ENCODE measurements at regions not wholly inside any gene's neighbourhood (a gene's known extent, or its start where the extent isn't known, plus 50 kb on each side); places are given as distances from the start of the nearest gene placed in this dataset.
"Not testable (repeated sequence)": the region's sequence is repeated elsewhere in the genome, so short reads cannot be mapped to it uniquely, and the experiment has no call there.

DNA sequence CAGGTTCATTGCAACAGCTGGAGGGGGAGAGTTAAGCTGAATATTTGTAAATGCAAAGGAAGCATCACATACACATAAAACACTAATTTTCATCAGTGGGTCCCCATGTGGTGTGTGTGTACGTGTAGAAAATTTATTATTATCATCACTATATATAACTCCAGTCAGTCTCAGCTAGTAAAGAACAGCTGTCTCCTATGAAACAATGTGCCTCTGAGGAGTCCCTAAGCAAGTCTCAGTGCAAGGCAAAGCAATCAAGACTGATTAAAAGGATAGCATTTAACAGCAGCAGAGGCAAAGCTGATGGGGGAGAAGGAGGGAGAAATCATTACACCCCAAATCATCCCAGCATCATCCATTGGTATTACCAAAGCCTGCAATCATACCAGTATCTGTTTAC, 104.2 kb upstream of the MARCHF11 start:
- DNase-seq (ENCODE audit: low read depth): no peak
- TF ChIP-seq, protein P1, sequence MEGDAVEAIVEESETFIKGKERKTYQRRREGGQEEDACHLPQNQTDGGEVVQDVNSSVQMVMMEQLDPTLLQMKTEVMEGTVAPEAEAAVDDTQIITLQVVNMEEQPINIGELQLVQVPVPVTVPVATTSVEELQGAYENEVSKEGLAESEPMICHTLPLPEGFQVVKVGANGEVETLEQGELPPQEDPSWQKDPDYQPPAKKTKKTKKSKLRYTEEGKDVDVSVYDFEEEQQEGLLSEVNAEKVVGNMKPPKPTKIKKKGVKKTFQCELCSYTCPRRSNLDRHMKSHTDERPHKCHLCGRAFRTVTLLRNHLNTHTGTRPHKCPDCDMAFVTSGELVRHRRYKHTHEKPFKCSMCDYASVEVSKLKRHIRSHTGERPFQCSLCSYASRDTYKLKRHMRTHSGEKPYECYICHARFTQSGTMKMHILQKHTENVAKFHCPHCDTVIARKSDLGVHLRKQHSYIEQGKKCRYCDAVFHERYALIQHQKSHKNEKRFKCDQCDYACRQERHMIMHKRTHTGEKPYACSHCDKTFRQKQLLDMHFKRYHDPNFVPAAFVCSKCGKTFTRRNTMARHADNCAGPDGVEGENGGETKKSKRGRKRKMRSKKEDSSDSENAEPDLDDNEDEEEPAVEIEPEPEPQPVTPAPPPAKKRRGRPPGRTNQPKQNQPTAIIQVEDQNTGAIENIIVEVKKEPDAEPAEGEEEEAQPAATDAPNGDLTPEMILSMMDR (IDR thresholded peaks at IDR 0.05; ENCODE audit: insufficient read depth, low read depth, low read length, missing control alignments): no peak
- H3K4me3 ChIP-seq (ENCODE audit: low read length): no peak overlapping the region

DNA sequence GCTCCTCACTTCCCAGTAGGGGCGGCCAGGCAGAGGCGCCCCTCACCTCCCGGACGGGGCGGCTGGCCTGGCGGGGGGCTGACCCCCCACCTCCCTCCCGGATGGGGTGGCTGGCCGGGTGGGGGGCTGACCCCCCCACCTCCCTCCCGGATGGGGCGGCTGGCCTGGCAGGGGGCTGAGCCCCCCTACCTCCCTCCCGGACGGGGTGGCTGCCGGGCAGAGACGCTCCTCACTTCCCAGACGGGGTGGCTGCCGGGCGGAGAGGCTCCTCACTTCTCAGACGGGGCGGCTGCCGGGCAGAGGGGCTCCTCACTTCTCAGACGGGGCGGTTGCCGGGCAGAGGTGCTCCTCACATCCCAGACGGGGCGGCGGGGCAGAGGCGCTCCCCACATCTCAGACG, 97.3 kb upstream of the MARCHF11 start:
- not testable (repeated sequence) for H3K4me3 ChIP-seq (ENCODE audit: low read length); DNase-seq (ENCODE audit: low read depth)

DNA sequence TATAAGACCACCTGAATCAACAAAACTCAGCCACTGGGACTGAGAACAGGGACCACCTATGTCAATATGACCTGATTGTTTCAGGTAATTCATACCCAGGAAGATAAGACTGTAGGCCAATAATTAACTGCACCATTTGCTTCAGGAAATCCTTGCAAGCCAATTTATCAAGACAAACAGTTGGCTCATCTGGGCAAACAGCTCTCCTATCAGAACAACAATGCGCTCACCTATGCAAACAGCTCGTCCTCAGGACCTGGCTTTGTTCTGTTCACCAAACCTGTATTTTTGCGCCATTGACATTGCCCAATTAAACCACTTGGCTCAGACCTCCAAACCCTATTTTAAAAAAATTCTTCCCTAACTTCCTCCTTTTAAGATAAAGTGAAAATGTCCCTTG, 92.3 kb upstream of the MARCHF11 start:
- DNase-seq (ENCODE audit: low read depth): peak; percentile 7
- TF ChIP-seq, protein P1 (IDR thresholded peaks at IDR 0.05; ENCODE audit: insufficient read depth, low read depth, low read length, missing control alignments): no peak
- H3K4me3 ChIP-seq (ENCODE audit: low read length): no peak overlapping the region

DNA sequence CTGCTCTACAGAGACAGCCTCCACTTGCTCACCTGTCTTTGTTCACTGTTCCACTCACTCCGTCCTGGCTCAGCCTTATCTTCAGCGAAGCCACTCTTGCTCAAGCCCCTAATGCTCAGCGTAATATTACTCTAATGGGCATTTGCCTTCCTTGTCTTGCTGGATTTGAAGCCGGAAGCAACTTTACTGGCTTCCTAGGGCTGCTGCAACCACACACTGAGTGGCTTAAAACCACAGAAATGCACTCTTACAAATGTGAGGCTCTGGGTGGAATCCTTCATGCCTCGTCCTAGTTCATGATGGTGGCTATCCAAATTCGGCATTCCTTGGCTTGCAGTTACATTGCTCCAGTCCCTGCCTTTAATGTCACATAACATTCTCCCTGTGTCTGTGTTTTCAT, 85.5 kb upstream of the MARCHF11 start:
- no peak overlapping the region for H3K4me3 ChIP-seq (ENCODE audit: low read length)
- DNase-seq (ENCODE audit: low read depth): no peak
- TF ChIP-seq, protein P1 (IDR thresholded peaks at IDR 0.05; ENCODE audit: insufficient read depth, low read depth, low read length, missing control alignments): no peak

DNA sequence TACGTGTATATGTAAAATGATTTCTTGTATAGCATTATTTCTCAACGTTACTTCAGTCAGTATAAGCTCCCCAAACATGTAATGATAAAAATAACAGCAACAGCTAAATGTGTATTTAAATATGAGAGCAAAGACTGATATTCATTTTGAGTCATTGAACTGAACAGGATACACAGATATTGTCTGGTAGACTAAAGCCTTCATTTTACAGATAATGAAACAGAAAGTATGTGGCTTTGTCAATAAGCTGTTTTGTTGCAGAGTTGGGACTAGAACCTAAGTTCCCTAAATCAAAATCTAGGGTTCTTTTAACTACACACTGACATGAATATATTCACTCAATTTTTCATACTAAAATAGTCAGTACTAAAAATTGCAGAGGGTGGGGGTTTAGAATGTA, 80.4 kb upstream of the MARCHF11 start:
- no peak for DNase-seq (ENCODE audit: low read depth)
- TF ChIP-seq, protein P1 (IDR thresholded peaks at IDR 0.05; ENCODE audit: insufficient read depth, low read depth, low read length, missing control alignments): no peak
- no peak overlapping the region for H3K4me3 ChIP-seq (ENCODE audit: low read length)

DNA sequence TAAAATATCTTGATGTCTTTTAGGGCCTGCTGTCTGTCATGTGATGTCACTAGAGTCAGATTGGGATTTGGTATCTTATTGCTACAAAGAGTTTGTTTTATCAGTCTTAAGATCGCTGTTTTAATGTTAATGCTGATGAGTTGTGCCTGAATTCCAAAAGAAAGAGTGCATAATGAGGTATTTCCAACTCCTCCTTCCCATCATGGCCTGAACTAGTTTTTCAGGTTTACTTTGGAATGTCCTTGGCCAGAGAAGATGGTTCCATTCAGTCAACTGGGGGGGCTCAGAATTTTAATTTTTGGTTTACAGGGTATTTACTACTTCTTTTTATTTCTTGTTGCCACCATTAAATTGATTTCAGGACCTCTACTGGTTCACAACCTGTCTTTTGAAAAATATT, 74.3 kb upstream of the MARCHF11 start:
- no peak overlapping the region for H3K4me3 ChIP-seq (ENCODE audit: low read length)
- TF ChIP-seq, protein P1 (IDR thresholded peaks at IDR 0.05; ENCODE audit: insufficient read depth, low read depth, low read length, missing control alignments): no peak
- DNase-seq (ENCODE audit: low read depth): no peak

DNA sequence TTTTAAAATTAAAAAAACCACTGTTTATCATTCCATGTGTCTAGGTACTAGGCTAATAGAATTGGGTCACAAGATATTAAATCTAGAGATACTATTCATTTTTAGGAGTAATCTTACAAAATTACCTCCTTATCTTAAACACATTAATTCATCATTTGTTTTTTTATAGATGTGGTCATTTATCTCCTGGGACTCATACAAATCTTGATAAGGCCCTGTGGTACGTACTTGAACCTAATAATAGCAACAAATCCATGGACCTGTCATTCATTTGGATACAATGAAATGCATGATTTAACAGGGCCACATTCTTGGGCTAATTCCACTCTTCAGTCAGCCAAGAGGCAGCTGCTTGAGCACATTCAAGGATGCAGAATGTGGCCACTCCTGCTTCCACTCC, 66.4 kb upstream of the MARCHF11 start:
- TF ChIP-seq, protein P1 (IDR thresholded peaks at IDR 0.05; ENCODE audit: insufficient read depth, low read depth, low read length, missing control alignments): no peak
- DNase-seq (ENCODE audit: low read depth): no peak
- no peak overlapping the region for H3K4me3 ChIP-seq (ENCODE audit: low read length)

DNA sequence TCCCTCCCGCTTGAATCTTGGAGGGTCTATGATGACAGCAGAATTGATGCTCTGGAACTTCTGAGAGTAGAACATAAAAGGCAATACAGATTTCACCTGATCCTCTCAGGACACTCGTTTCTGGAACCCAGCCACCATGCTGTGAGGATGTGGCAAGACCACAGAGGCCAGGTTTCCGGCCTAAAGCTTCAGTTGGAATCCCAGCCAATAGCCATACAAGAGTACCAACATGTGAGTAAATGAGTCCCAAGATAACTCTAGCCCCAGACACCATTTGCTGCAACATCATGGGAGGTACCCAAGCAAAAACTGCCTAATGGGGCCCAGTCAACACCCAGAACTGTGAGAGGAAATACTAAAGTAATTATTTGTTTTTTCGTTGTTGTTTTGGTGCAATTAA, 65.7 kb upstream of the MARCHF11 start:
- TF ChIP-seq, protein P1 (IDR thresholded peaks at IDR 0.05; ENCODE audit: insufficient read depth, low read depth, low read length, missing control alignments): no peak
- DNase-seq (ENCODE audit: low read depth): no peak
- H3K4me3 ChIP-seq (ENCODE audit: low read length): no peak overlapping the region
